IPS-15b (cell line): ENCODE measurements at regions not wholly inside any gene's neighbourhood (a gene's known extent, or its start where the extent isn't known, plus 50 kb on each side); places are given as distances from the start of the nearest gene placed in this dataset.

Source experiments
- H3K27me3 ChIP-seq: one replicate; pipeline ENCODE4 v1.6.1; 2013; ENCODE audit warnings: low read length; ENCODE audit not compliant: control insufficient read depth, insufficient read depth
- H3K36me3 ChIP-seq: one replicate; pipeline ENCODE4 v1.6.1; 2013; ENCODE audit warnings: low read length; ENCODE audit not compliant: control insufficient read depth, insufficient read depth
- H3K4me1 ChIP-seq: one replicate; pipeline ENCODE4 v1.6.1; 2013; ENCODE audit warnings: mild to moderate bottlenecking, low read length; ENCODE audit not compliant: control insufficient read depth, insufficient read depth
- H3K4me3 ChIP-seq: one replicate; pipeline ENCODE4 v1.5.1; 2013; ENCODE audit warnings: low read depth, low read length
- H3K9ac ChIP-seq: one replicate; pipeline ENCODE4 v1.6.1; 2013; ENCODE audit warnings: low read depth, mild to moderate bottlenecking, low read length
- H3K9me3 ChIP-seq: one replicate; pipeline ENCODE4 v1.6.1; 2013; ENCODE audit warnings: mild to moderate bottlenecking, low read length; ENCODE audit not compliant: control insufficient read depth, insufficient read depth

DNA sequence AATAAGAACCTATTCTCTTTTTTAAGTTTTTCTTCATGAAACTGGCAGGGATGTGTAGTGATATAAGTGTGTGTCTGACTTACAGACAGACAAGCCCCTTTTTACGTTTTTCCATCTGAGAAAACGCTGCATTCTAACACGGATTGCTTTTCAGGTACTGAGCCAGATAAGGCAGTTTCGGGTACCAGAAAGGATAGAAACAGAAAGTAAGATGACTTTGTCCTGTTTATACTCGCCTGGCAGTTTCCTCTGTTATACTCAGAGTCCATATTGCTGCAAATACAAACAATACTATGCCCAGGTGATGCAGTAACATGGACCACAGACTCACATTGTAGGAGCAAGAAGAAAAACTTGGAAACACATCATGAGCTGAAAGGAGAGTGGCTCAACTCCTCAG is 2320.6 kb upstream of the AGA start:
- H3K36me3 ChIP-seq = no peaks in the 10 kb centered on the region
- H3K27me3 ChIP-seq = no peaks in the 10 kb centered on the region
- no peak overlapping the region for H3K4me3 ChIP-seq
- no peaks in the 10 kb centered on the region for H3K4me1 ChIP-seq
- no peak overlapping the region for H3K9ac ChIP-seq
- no peaks in the 10 kb centered on the region for H3K9me3 ChIP-seq

DNA sequence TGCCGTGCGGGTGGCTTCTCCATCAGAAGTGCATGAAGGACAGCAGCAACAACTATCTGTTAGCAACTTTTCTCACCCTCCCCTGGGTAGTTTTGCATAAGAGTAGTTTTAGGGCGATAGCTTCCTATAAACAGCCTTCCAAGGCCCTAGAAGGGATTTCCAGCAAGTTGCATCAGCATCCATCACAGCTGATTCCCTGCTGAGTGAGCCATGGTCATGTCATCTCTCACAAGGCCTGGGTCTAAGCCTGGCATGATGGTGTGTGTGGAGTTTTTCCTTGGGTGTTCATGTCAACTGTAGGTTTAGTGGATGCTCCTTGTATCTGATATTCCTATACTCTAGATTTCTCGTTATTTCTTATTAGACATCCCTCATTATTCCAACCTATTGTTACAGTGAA is 2324.7 kb upstream of the AGA start:
- no peak overlapping the region for H3K4me3 ChIP-seq
- H3K36me3 ChIP-seq = no peaks in the 10 kb centered on the region
- H3K4me1 ChIP-seq = no peaks in the 10 kb centered on the region
- H3K9ac ChIP-seq = no peak overlapping the region
- H3K27me3 ChIP-seq = no peaks in the 10 kb centered on the region
- H3K9me3 ChIP-seq = no peaks in the 10 kb centered on the region

DNA sequence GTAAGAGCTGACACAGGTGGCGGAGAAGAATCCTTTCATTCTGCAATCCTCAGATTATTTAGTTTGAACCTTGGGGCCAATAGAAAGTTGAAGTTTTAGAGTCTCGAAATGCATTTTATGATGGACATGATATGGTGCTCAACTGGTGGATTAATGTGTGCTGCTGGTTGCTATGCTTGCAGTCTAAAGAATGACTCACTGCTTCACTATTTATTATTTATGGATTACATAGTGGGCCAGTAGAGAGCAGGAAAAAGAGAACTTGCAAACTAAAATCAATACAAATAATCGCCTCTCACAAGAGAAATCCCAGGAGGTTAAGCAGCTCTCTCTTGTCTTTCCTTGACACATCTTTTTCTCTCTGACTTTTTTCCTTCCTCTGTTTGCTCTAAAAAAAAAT is 2326.8 kb upstream of the AGA start:
- H3K4me1 ChIP-seq = no peaks in the 10 kb centered on the region
- H3K9me3 ChIP-seq = no peaks in the 10 kb centered on the region
- H3K4me3 ChIP-seq = no peak overlapping the region
- H3K27me3 ChIP-seq = no peaks in the 10 kb centered on the region
- no peaks in the 10 kb centered on the region for H3K36me3 ChIP-seq
- no peak overlapping the region for H3K9ac ChIP-seq

DNA sequence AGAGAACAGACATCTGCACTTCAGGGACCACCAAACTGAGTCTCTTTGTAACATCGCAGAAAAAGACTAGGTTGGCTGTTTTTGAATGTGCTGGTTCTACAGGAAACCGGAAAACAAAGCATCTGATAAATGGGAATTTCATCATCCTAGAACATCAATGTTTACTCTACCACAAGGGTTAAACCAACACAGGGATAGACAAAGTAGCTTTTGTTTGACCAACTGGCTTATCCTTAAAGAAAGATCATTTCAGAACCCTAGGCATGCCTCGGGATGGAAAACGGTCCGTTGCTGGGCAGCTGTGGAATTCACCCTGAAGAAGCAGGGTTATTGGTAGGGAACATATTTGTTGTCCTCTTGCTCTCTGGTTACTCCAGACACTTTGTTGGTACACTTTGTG is 2355.5 kb upstream of the AGA start:
- no peaks in the 10 kb centered on the region for H3K9me3 ChIP-seq
- H3K36me3 ChIP-seq = no peaks in the 10 kb centered on the region
- no peak overlapping the region for H3K9ac ChIP-seq
- no peak overlapping the region for H3K4me3 ChIP-seq
- H3K27me3 ChIP-seq = no peaks in the 10 kb centered on the region
- no peaks in the 10 kb centered on the region for H3K4me1 ChIP-seq

DNA sequence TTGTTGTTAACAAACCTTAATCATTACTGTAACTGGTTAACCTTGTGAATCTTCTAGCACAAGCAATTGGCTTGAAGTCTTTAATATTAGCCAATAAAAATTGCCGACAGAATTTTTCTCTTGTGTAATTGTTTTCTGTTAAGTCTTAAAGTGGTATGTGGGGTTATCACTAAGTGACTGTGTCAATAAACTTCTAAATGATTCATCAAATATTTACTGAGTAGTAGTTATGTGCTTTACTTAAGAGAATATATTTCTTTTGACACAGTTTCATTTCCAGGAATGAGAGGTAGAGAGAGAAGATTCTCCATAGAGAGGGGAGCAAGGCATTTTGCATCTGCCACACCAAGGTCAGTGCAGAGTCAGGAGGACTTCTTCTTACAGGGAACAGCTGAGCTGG is 2361.6 kb upstream of the AGA start:
- Histone ChIP-seq H3K9me3 (no peaks in the 10 kb centered on the region), H3K4me1 (no peaks in the 10 kb centered on the region), H3K27me3 (no peaks in the 10 kb centered on the region), H3K9ac (no peak overlapping the region), H3K4me3 (no peak overlapping the region), H3K36me3 (no peaks in the 10 kb centered on the region)

DNA sequence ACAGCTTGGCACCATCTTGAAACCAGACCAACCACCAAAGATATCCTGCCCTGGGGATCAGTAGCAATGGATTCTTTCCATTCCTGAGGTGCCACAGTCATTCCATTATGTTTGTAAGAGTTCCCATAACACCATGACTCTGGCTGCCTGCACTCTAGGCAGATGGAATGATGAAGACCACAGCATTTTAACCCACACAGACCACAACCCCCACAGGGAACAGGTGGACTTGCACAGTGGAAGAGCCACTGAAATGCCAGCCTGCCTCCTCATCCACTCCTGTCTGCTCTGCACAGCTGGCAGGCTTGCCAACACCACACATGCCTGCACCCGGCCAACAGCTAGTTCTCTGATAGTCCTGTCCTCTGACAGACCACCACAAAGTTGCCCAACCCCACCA is 2362.2 kb upstream of the AGA start:
- no peaks in the 10 kb centered on the region for H3K27me3 ChIP-seq
- no peak overlapping the region for H3K9ac ChIP-seq
- H3K4me1 ChIP-seq = no peaks in the 10 kb centered on the region
- H3K4me3 ChIP-seq = no peak overlapping the region
- H3K36me3 ChIP-seq = no peaks in the 10 kb centered on the region
- no peaks in the 10 kb centered on the region for H3K9me3 ChIP-seq

DNA sequence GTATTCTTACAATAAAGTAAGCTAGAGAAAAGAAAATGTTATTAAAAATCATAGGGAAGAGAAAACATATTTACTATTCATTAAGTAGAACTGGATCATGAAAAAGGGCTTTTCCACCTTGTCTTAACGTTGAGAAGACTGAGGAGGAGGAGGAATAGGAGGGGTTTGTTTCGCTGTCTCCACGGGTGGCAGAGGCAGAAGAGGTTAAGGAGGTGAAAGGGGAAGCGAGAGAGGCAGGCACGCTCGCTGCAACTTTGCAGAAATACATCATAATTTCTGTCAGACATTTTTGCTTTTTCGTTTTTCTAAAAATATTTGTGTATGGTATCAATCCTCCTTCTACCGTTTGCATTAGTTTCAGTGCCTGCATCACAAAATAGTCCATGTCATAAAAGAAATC is 2375.1 kb upstream of the AGA start:
- Histone ChIP-seq H3K9me3 (no peaks in the 10 kb centered on the region), H3K27me3 (no peaks in the 10 kb centered on the region), H3K4me1 (no peaks in the 10 kb centered on the region), H3K36me3 (no peaks in the 10 kb centered on the region), H3K4me3 (no peak overlapping the region), H3K9ac (no peak overlapping the region)

DNA sequence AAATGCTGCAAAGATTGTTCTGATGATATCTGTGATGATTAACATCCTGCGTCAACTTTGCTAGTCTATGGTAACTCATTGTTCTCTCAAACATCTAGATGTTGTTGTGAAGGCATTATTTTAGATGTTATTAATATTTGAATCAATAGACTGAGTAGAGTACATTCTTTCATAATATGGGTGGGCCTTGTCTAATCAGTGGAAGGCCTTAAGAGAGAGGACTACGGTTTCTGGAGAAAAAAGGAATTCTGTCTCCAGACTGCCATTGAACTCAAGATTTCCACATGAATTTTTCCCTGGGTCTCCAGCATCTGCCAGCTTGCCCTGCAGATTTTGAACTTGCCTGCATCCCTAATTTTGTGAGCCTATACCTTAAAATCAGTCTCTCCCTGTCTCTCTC is 2381.1 kb upstream of the AGA start:
- Histone ChIP-seq H3K36me3 (no peaks in the 10 kb centered on the region), H3K4me1 (no peaks in the 10 kb centered on the region), H3K27me3 (no peaks in the 10 kb centered on the region), H3K9ac (no peak overlapping the region), H3K9me3 (no peaks in the 10 kb centered on the region), H3K4me3 (no peak overlapping the region)

DNA sequence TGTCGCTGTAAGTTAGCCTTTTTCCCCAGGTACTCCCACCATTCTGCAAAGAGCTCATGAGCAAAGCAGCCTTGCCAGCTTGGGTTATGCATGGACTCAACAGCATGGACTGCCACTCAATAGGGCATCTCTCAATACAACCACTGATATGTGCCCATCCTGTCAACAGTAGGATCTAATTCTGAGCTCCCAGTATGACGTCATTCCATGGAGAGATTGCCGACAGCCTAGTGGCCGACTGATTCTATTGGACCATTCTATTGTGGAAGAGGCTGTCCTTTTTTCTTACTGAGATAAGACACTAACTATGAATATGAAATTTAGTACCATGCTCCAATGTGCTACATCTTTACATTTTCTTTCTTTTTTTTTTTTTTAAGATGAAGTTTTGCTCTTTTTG is 2389.0 kb upstream of the AGA start:
- Histone ChIP-seq H3K27me3 (no peaks in the 10 kb centered on the region), H3K4me3 (no peak overlapping the region), H3K9me3 (no peaks in the 10 kb centered on the region)

DNA sequence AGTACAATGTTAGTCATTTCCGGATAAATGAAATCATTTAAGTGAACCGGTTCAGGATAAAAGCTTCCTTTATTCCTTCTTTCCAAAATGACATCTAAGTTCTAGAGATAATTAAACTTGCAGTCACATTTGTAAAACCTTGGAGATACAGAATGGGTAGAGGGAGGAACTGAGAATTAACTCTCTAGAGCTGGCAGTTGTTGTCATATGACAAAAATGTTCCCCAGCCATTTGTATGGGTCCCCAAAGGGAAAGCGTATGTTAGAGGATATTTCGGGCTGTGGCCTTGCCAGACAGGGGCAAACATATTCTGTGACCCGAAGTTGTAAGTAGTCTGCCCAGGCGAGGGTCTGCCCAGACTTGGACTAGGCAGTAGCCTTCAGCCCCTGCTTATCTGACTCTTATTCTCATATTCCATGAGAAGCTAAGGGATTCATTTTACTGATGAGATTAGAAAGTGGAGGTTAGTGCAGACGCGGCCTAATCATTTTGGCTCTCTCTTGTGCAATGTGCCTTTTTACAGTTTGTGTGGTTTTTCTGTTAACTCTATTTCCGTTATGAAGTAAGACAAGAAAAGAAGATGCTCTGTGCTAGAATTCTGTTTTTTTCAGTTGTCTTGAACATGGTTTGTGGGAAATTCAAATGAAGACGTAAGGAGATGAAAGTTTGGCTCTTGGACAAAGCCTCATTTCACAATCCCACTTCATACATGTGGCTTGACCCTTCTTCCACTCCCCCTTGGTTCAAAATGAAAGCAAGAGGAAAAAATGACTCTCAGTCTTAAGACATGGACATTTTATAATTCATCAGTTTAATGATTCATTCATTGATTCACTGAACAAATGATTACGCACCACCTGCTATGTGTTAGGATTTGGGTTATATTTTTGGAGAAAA is 2394.2 kb upstream of the AGA start:
- Histone ChIP-seq H3K36me3 (no peaks in the 10 kb centered on the region), H3K4me1 (peaks cover 4% of the 10 kb centered on the region), H3K9ac (no peak overlapping the region), H3K4me3 (no peak overlapping the region), H3K9me3 (no peaks in the 10 kb centered on the region), H3K27me3 (no peaks in the 10 kb centered on the region)

More for the DNA sequence above, 2389.0 kb upstream of the AGA start:
- Histone ChIP-seq H3K36me3 (no peaks in the 10 kb centered on the region), H3K4me1 (no peaks in the 10 kb centered on the region), H3K9ac (no peak overlapping the region)

DNA sequence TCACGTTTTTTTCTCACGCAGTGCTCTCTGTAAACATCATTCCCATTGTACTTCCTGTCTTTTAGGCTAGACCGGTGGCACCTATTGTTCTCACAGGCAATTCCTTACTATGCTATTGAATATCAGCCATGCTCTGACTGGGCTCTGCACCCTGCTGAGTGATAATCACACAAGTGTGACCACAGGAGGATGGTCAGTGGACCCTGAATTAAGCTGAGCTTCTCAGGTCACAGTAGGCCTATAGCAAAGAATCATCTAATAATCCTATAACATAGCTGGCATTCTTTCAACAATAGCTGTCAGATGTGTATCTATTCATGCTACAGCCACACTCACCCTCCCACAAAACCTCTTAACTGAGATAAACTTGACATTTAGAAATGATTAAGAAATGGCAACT is 2399.8 kb upstream of the TENM3 start:
- H3K9ac ChIP-seq = no peak overlapping the region
- no peaks in the 10 kb centered on the region for H3K9me3 ChIP-seq
- H3K27me3 ChIP-seq = no peaks in the 10 kb centered on the region
- H3K36me3 ChIP-seq = no peaks in the 10 kb centered on the region
- peaks cover 4% of the 10 kb centered on the region for H3K4me1 ChIP-seq
- H3K4me3 ChIP-seq = no peak overlapping the region

DNA sequence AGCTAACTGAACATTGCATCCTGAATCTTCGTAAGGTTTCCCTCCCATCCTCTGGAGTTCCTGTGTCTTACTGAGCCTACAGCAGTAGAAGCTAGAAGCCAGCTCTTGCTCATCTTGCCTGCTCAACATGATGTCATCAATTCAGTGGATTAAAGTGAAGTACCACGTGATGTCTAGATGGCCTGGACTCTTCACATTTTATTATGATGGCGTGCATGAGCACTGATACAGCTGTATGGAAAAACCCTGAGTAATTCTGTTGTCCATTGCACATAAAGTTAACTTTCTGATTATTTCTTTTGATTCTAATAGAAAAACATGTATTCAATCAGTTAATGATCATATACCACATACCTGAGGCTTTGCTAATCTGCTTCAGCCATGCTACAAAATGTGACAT is 2387.7 kb upstream of the TENM3 start:
- Histone ChIP-seq H3K27me3 (no peaks in the 10 kb centered on the region), H3K36me3 (no peaks in the 10 kb centered on the region), H3K9me3 (no peaks in the 10 kb centered on the region), H3K9ac (no peak overlapping the region), H3K4me1 (no peaks in the 10 kb centered on the region), H3K4me3 (no peak overlapping the region)
